ENCODE measurements at regions not wholly inside any gene's neighbourhood (a gene's known extent, or its start where the extent isn't known, plus 50 kb on each side); places are given as distances from the start of the nearest gene placed in this dataset.

DNA sequence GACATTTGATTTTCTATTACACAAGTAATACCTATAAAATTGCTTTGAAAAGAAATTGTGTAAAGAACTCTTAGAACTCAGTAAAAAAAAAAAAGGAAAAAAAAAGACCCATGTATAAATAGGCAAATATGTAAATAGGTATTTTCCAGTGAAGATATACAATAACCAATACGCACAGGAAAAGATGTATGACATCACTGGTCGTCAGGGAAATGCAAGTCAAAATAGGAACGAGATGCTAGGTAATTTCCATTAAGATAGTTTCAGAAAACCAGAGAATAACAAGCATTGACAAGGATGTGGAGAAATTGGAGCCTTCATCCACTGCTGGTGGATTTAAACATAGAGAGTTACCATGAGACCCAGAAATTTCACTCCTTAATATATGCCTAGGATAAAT is 708.8 kb downstream of the MTRR start:
- no peak for FAIRE-seq
- H4K20me1 ChIP-seq (ENCODE audit: insufficient read depth, low read length) = no peaks in the 10 kb centered on the region

GRCh38 chr5:8580298-8580697 is 711.4 kb downstream of the MTRR start:
- no peak overlapping the region for H3K4me2 ChIP-seq (ENCODE audit: low read depth, low read length)
- CTCF ChIA-PET (ENCODE audit: low intra/inter-chr PET ratio, low total read pairs) = no interaction called here
- ATAC-seq = no peak
- BruUV-seq (replicated peaks) = no TSS peak
- H3K9me3 ChIP-seq (ENCODE audit: low read length) = peaks cover 30% of the 10 kb centered on the region
- H3K9ac ChIP-seq (ENCODE audit: insufficient read depth, low read depth, low read length) = no peak overlapping the region
- H3K4me3 ChIP-seq (replicated peaks in 1 of 3; ENCODE audit: insufficient read depth in 1 of 3, low read depth in 2 of 3, low read length in 3 of 3) = no peak overlapping the region
- no peaks in the 10 kb centered on the region for H3K36me3 ChIP-seq (replicated peaks in 1 of 2; ENCODE audit: control insufficient read depth in 1 of 2, insufficient read depth in 2 of 2, low read length in 2 of 2)
- no peak for DNase-seq (ENCODE audit: low spot score)
- in situ Hi-C loops (cut with HindIII; ENCODE audit: extremely low pct_ligation_motif_present, low pct_unique_long_range_greater_than_20kb) = no loop called here
- H3K27me3 ChIP-seq (ENCODE audit: control insufficient read depth in 1 of 2, insufficient read depth in 2 of 2, low read length in 2 of 2) = no peaks in the 10 kb centered on the region
- WGBS (ENCODE audit: low lambda C conversion rate) = 0% methylated on average over 3 of the region's 4 CpGs
- H3K27ac ChIP-seq (ENCODE audit: extremely low read length, insufficient read depth, low read length) = no peak overlapping the region
- H4K20me1 ChIP-seq (ENCODE audit: insufficient read depth, low read length) = no peaks in the 10 kb centered on the region
- no peak for FAIRE-seq
- no peak overlapping the region for H2AFZ ChIP-seq (ENCODE audit: low read length)
- intact Hi-C loops (cut with micrococcal nuclease; ENCODE audit: unreplicated experiment) = no loop called here
- no peaks in the 10 kb centered on the region for H3K79me2 ChIP-seq (ENCODE audit: insufficient read depth, low read length)
- no peaks in the 10 kb centered on the region for H3K4me1 ChIP-seq (ENCODE audit: insufficient read depth, low read length)
- TF ChIP-seq IRF2 (CRISPR knock-in tag; IDR thresholded peaks at IDR 0.05) (no peak), ZNF749 (CRISPR knock-in tag; IDR thresholded peaks at IDR 0.05; ENCODE audit: borderline replicate concordance) (no peak), ZNF225 (CRISPR knock-in tag; IDR thresholded peaks at IDR 0.05) (no peak), KAT8 (CRISPR knock-in tag; IDR thresholded peaks at IDR 0.05) (no peak), HOXD1 (CRISPR knock-in tag; IDR thresholded peaks at IDR 0.05) (no peak)
- POLR2A ChIA-PET = no interaction called here

More for the DNA sequence above, 708.8 kb downstream of the MTRR start:
- Histone ChIP-seq H3K4me2 (ENCODE audit: low read depth, low read length) (no peak overlapping the region), H2AFZ (ENCODE audit: low read length) (no peak overlapping the region), H3K27ac (ENCODE audit: extremely low read length, insufficient read depth, low read length) (no peak overlapping the region), H3K36me3 (replicated peaks in 1 of 2; ENCODE audit: control insufficient read depth in 1 of 2, insufficient read depth in 2 of 2, low read length in 2 of 2) (no peaks in the 10 kb centered on the region), H3K9ac (ENCODE audit: insufficient read depth, low read depth, low read length) (no peak overlapping the region), H3K27me3 (ENCODE audit: control insufficient read depth in 1 of 2, insufficient read depth in 2 of 2, low read length in 2 of 2) (no peaks in the 10 kb centered on the region), H3K4me1 (ENCODE audit: insufficient read depth, low read length) (no peaks in the 10 kb centered on the region), H3K79me2 (ENCODE audit: insufficient read depth, low read length) (no peaks in the 10 kb centered on the region), H3K4me3 (replicated peaks in 1 of 3; ENCODE audit: insufficient read depth in 1 of 3, low read depth in 2 of 3, low read length in 3 of 3) (no peak overlapping the region), H3K9me3 (ENCODE audit: low read length) (peaks cover 19% of the 10 kb centered on the region)
- in situ Hi-C loops (cut with HindIII; ENCODE audit: extremely low pct_ligation_motif_present, low pct_unique_long_range_greater_than_20kb) (no loop called here), intact Hi-C loops (cut with micrococcal nuclease; ENCODE audit: unreplicated experiment) (no loop called here)
- BruUV-seq (replicated peaks) = no TSS peak
- CTCF ChIA-PET (ENCODE audit: low intra/inter-chr PET ratio, low total read pairs) = no interaction called here
- 26% methylated on average over 3 of the region's 3 CpGs for WGBS (ENCODE audit: low lambda C conversion rate)
- TF ChIP-seq, protein P1, sequence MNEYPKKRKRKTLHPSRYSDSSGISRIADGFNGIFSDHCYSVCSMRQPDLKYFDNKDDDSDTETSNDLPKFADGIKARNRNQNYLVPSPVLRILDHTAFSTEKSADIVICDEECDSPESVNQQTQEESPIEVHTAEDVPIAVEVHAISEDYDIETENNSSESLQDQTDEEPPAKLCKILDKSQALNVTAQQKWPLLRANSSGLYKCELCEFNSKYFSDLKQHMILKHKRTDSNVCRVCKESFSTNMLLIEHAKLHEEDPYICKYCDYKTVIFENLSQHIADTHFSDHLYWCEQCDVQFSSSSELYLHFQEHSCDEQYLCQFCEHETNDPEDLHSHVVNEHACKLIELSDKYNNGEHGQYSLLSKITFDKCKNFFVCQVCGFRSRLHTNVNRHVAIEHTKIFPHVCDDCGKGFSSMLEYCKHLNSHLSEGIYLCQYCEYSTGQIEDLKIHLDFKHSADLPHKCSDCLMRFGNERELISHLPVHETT (CRISPR knock-in tag; conservative IDR thresholded peaks at IDR 0.05) = no peak
- peak; percentile 83 for TF ChIP-seq RFX5 (IDR thresholded peaks at IDR 0.05; ENCODE audit: low read depth, low read length)
- POLR2A ChIA-PET = no interaction called here
- no peak for DNase-seq (ENCODE audit: low spot score)
- ATAC-seq = no peak
